MCF 10A (cell line): ENCODE measurements at regions not wholly inside any gene's neighbourhood (a gene's known extent, or its start where the extent isn't known, plus 50 kb on each side); places are given as distances from the start of the nearest gene placed in this dataset.

Experiments
- BruUV-seq: library from RNA; stranded (reverse); fragments of 400-500 nt; replicated peaks from 2 replicates; lab custom pipeline; 2021; lab: Mats Ljungman, UMichigan
- CTCF ChIA-PET: fragments of 300-600 bp; sonication (Branson Sonifier 250); formaldehyde crosslinking; extraction: SDS; loops from one replicate; lab custom pipeline; 2021; ENCODE audit warnings: antibody characterized with exemption, inconsistent platforms; lab: Yijun Ruan, JAX
- POLR2A ChIA-PET: fragments of 300-600, 350-650 bp; sonication (Branson Sonifier 250); formaldehyde crosslinking; extraction: SDS; loops from one replicate; lab custom pipeline; 2020; ENCODE audit warnings: antibody characterized with exemption, inconsistent platforms; lab: Yijun Ruan, JAX
- DNase-seq: peaks from one replicate; pipeline ENCODE4 v3.0.0-alpha.2; 2018; ENCODE audit not compliant: unreplicated experiment
- H3K27ac Mint-ChIP-seq: one replicate; pipeline ENCODE4 v1.8.0; 2022; ENCODE audit warnings: mild to moderate bottlenecking, low read depth, mixed read lengths; ENCODE audit not compliant: unreplicated experiment
- H3K27me3 Mint-ChIP-seq: one replicate; pipeline ENCODE4 v1.8.0; 2022; ENCODE audit warnings: mixed read lengths; ENCODE audit not compliant: insufficient read depth, unreplicated experiment
- H3K36me3 Mint-ChIP-seq: one replicate; pipeline ENCODE4 v1.8.0; 2022; ENCODE audit warnings: mild to moderate bottlenecking, moderate library complexity, mixed read lengths; ENCODE audit not compliant: insufficient read depth, unreplicated experiment
- H3K4me1 Mint-ChIP-seq: one replicate; pipeline ENCODE4 v1.8.0; 2022; ENCODE audit warnings: mixed read lengths; ENCODE audit not compliant: insufficient read depth, unreplicated experiment
- H3K4me3 Mint-ChIP-seq: one replicate; pipeline ENCODE4 v1.8.0; 2022; ENCODE audit warnings: mild to moderate bottlenecking, moderate library complexity, mixed read lengths; ENCODE audit not compliant: unreplicated experiment
- H3K9me3 Mint-ChIP-seq: one replicate; pipeline ENCODE4 v1.8.0; 2022; ENCODE audit warnings: mixed read lengths; ENCODE audit not compliant: unreplicated experiment
- intact Hi-C: fragments of 100-400 bp; cut with micrococcal nuclease; formaldehyde crosslinking; loops from 2 replicates; pipeline ENCODE4 v1.14.1; 2022
- TF ChIP-seq, protein P1 (sequence below): fragments of 200-600 bp; IDR thresholded peaks from one replicate; pipeline ENCODE4 v1.8.0; 2022; ENCODE audit warnings: antibody characterized with exemption, mild to moderate bottlenecking; ENCODE audit not compliant: unreplicated experiment

DNA sequence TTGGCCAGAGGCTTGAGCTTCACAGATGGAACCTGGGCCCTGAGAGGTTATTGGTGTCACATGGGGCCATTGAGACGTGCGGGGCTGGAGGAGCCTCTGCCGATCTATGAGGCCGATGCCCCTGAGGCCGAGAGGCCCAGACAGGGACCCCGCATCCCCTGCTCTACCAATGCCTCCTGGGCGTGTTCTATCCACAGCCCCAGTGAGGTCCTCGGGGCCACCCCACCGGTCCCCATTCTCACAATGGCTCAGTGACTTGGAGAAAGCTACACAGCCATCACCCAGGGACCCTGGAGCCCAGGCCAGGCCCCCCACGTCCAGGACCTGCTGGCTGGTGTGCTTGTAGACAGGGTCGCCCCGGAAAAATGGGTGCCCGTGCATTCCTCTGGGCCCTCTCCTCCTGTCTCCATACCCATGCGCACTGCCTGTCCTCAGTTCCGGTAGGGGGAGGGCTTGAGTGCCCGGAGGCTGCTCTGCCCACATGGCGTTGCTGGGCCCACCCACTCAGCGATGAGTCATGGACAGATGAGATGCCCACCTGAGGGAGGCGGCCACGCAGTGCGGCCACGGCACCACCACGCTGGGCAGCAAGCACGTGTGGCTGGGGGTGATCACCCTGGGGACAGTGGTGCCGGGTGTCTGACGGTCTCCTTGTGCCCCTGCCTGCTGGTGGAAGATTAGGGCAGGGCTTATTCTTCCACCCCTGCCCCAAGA is 1224.7 kb downstream of the BRD1 start:
- ChIA-PET CTCF (no interaction called here), POLR2A (no interaction called here)
- Mint-ChIP-seq H3K27ac (no peak overlapping the region), H3K4me1 (no peaks in the 10 kb centered on the region), H3K4me3 (no peak overlapping the region), H3K36me3 (peaks cover under 1% of the 10 kb centered on the region), H3K27me3 (no peaks in the 10 kb centered on the region), H3K9me3 (peaks cover 19% of the 10 kb centered on the region)
- DNase-seq = no peak
- TF ChIP-seq, protein P1, sequence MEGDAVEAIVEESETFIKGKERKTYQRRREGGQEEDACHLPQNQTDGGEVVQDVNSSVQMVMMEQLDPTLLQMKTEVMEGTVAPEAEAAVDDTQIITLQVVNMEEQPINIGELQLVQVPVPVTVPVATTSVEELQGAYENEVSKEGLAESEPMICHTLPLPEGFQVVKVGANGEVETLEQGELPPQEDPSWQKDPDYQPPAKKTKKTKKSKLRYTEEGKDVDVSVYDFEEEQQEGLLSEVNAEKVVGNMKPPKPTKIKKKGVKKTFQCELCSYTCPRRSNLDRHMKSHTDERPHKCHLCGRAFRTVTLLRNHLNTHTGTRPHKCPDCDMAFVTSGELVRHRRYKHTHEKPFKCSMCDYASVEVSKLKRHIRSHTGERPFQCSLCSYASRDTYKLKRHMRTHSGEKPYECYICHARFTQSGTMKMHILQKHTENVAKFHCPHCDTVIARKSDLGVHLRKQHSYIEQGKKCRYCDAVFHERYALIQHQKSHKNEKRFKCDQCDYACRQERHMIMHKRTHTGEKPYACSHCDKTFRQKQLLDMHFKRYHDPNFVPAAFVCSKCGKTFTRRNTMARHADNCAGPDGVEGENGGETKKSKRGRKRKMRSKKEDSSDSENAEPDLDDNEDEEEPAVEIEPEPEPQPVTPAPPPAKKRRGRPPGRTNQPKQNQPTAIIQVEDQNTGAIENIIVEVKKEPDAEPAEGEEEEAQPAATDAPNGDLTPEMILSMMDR = no peak
- intact Hi-C loops = no loop called here
- no TSS peak for BruUV-seq

DNA sequence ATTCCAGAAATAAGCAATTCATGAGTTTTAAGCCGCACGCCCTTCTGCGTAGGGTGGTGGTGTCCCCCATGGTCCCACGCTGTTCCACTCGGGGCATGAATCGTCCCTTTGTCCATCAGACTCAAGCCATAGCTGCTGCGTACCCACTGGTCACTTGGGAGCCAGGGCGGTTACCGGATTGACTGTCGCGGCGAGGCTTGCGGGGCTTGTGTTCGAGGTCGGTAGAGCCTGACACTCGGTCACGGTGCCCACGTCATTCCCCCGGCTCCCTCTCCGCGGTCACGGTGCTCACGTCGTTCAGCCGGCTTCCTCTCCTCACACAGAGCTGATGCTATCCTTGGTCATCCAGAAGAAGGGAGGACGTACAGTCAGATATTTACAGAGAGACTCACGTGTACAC is 1227.0 kb downstream of the BRD1 start:
- H3K4me1 Mint-ChIP-seq = no peaks in the 10 kb centered on the region
- ChIA-PET CTCF (no interaction called here), POLR2A (no interaction called here)
- H3K27me3 Mint-ChIP-seq = no peaks in the 10 kb centered on the region
- H3K36me3 Mint-ChIP-seq = no peaks in the 10 kb centered on the region
- intact Hi-C loops = no loop called here
- no peak for DNase-seq
- TF ChIP-seq, protein P1 = no peak
- no TSS peak for BruUV-seq
- H3K27ac Mint-ChIP-seq = no peak overlapping the region
- no peak overlapping the region for H3K4me3 Mint-ChIP-seq
- peaks cover 20% of the 10 kb centered on the region for H3K9me3 Mint-ChIP-seq

DNA sequence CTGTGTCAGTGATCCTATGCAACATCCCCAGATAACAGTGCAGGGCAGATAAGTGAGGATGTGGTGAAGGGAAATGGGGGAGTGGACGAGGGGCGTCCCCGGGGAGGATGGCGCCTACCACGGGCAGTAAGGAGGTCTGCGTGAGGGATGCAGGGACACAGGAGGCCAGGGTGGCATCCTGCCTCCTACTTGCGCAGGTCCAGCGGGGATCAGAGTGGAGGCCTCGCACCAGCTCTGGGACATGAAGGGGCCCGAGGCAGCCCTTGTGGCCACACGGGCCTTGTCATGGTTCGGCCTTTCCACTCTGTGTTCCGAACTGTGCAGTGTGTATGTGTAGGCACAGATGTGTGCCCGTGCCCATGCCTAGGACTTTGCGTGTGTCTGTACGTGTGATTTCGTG is 1227.5 kb downstream of the BRD1 start:
- Mint-ChIP-seq H3K4me3 (no peak overlapping the region), H3K36me3 (no peaks in the 10 kb centered on the region), H3K27me3 (no peaks in the 10 kb centered on the region), H3K4me1 (no peaks in the 10 kb centered on the region), H3K27ac (no peak overlapping the region), H3K9me3 (peaks cover 17% of the 10 kb centered on the region)
- TF ChIP-seq, protein P1 = no peak
- no TSS peak for BruUV-seq
- intact Hi-C loops = no loop called here
- CTCF ChIA-PET = no interaction called here
- DNase-seq = no peak
- POLR2A ChIA-PET = no interaction called here

DNA sequence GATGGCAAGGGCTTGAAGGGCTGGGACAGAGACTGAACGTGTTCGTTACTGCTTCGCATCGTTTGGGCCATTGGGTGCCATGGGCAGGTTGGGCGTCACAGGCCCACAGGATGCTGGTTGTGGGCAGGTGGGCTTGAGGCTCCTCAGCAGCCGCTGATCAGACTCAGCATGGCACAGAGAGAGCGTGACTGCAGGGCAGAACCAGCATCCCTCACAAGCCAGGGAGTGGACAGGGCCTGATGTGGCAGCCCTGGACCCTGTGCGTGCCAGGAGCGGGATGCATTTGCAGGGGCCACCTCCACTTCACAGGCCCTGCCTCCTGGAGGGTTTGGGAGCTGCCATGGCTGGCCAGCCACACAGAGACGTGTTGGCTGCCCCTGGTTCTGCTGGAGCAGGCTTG is 1228.3 kb downstream of the BRD1 start:
- TF ChIP-seq, protein P1 = no peak
- Mint-ChIP-seq H3K9me3 (peaks cover 8% of the 10 kb centered on the region), H3K27ac (no peak overlapping the region)

More for the DNA sequence above, 1228.3 kb downstream of the BRD1 start:
- intact Hi-C loops = no loop called here
- no peaks in the 10 kb centered on the region for H3K4me1 Mint-ChIP-seq
- no peak for DNase-seq
- BruUV-seq = no TSS peak
- no peaks in the 10 kb centered on the region for H3K36me3 Mint-ChIP-seq
- no peak overlapping the region for H3K4me3 Mint-ChIP-seq
- POLR2A ChIA-PET = no interaction called here
- H3K27me3 Mint-ChIP-seq = no peaks in the 10 kb centered on the region
- CTCF ChIA-PET = no interaction called here
